CD14-positive monocyte (primary cell): ENCODE measurements at regions not wholly inside any gene's neighbourhood (a gene's known extent, or its start where the extent isn't known, plus 50 kb on each side); places are given as distances from the start of the nearest gene placed in this dataset.

Experiments
- DNase-seq, 3 donors: peaks; one replicate each; pipeline ENCODE4 v3.0.0-alpha.2; 2011 to 2022
- H2AFZ ChIP-seq: 2 replicates; pipeline ENCODE4 v1.6.0; 2012; ENCODE audit warnings: mild to moderate bottlenecking, low read depth, low read length, inconsistent platforms; ENCODE audit not compliant: insufficient read depth, poor library complexity, severe bottlenecking
- H3K27ac ChIP-seq, 2 donors: 1 replicate in 1 of 2; 2 replicates in 1 of 2; pipeline ENCODE4 v1.5.1; 2012 to 2013; ENCODE audit warnings: low read length in 2 of 2, control low read depth in 1 of 2, inconsistent platforms in 1 of 2, low read depth in 1 of 2, mild to moderate bottlenecking in 1 of 2
- H3K27me3 ChIP-seq, 2 donors: one replicate each; pipeline versions ENCODE4 v1.6.0 to v1.6.1; 2011 to 2013; ENCODE audit warnings: low read length in 2 of 2; ENCODE audit not compliant: control insufficient read depth in 2 of 2, insufficient read depth in 2 of 2
- H3K36me3 ChIP-seq, 2 donors: replicated peaks in 1 of 2; 1 replicate in 1 of 2; 2 replicates in 1 of 2; pipeline versions ENCODE4 v1.5.1 to v1.6.1; 2012 to 2013; ENCODE audit warnings: low read length in 2 of 2, control low read depth in 1 of 2, inconsistent platforms in 1 of 2, mild to moderate bottlenecking in 1 of 2; ENCODE audit not compliant: insufficient read depth in 2 of 2, control insufficient read depth in 1 of 2
- H3K4me1 ChIP-seq, 2 donors: 1 replicate in 1 of 2; 2 replicates in 1 of 2; pipeline versions ENCODE4 v1.5.1 to v1.6.1; 2012 to 2013; ENCODE audit warnings: low read length in 2 of 2, control low read depth in 1 of 2, inconsistent platforms in 1 of 2, mild to moderate bottlenecking in 1 of 2, moderate library complexity in 1 of 2; ENCODE audit not compliant: insufficient read depth in 2 of 2, control insufficient read depth in 1 of 2
- H3K4me2 ChIP-seq: replicated peaks from 2 replicates; pipeline ENCODE3; 2012; ENCODE audit warnings: low read length, moderate library complexity, mild to moderate bottlenecking; ENCODE audit not compliant: poor library complexity, severe bottlenecking; ENCODE audit errors: extremely low read depth
- H3K4me3 ChIP-seq, 3 experiments: fragments of 200-600 bp in 1 of 3; sonication (generic) in 1 of 3; replicated peaks in 1 of 3; 1 replicate in 2 of 3; 2 replicates in 1 of 3; pipeline ENCODE4 v1.5.1; 2011 to 2013; ENCODE audit warnings: low read length in 3 of 3, mild to moderate bottlenecking in 3 of 3, control low read depth in 2 of 3, low read depth in 2 of 3, inconsistent platforms in 1 of 3, moderate library complexity in 1 of 3
- H3K79me2 ChIP-seq: 2 replicates; pipeline ENCODE4 v1.6.0; 2012; ENCODE audit warnings: mild to moderate bottlenecking, control low read depth, inconsistent platforms, low read length, moderate library complexity; ENCODE audit not compliant: insufficient read depth
- H3K9ac ChIP-seq: 2 replicates; pipeline ENCODE4 v1.6.0; 2017; ENCODE audit warnings: low read length, mild to moderate bottlenecking; ENCODE audit not compliant: insufficient read depth, poor library complexity, severe bottlenecking
- H3K9me3 ChIP-seq, 2 donors: replicated peaks in 1 of 2; 1 replicate in 1 of 2; 2 replicates in 1 of 2; pipeline versions ENCODE4 v1.5.1 to v1.6.1; 2012 to 2013; ENCODE audit warnings: low read length in 2 of 2, control low read depth in 1 of 2; ENCODE audit not compliant: control insufficient read depth in 1 of 2, insufficient read depth in 1 of 2
- H4K20me1 ChIP-seq: 2 replicates; pipeline ENCODE4 v1.6.0; 2012; ENCODE audit warnings: mild to moderate bottlenecking, low read length, control low read depth, moderate library complexity; ENCODE audit not compliant: insufficient read depth
- H3K27ac Mint-ChIP-seq, 7 donors: one replicate each; pipeline ENCODE4 v1.8.0; 2020; ENCODE audit warnings: mild to moderate bottlenecking in 7 of 7, mixed read lengths in 7 of 7, moderate library complexity in 6 of 7, inconsistent platforms in 2 of 7
- H3K27me3 Mint-ChIP-seq, 3 donors: one replicate each; pipeline ENCODE4 v1.8.0; 2021 to 2022; ENCODE audit warnings: low read depth in 3 of 3, mild to moderate bottlenecking in 3 of 3, mixed read lengths in 3 of 3, moderate library complexity in 3 of 3, inconsistent platforms in 1 of 3
- H3K36me3 Mint-ChIP-seq, 2 donors: one replicate each; pipeline ENCODE4 v1.8.0; 2020; ENCODE audit warnings: mixed read lengths in 2 of 2, inconsistent platforms in 1 of 2, mild to moderate bottlenecking in 1 of 2
- H3K4me1 Mint-ChIP-seq: one replicate; pipeline ENCODE4 v1.8.0; 2020; ENCODE audit warnings: mild to moderate bottlenecking, mixed read lengths
- H3K4me3 Mint-ChIP-seq, 2 donors: one replicate each; pipeline ENCODE4 v1.8.0; 2020; ENCODE audit warnings: mild to moderate bottlenecking in 2 of 2, mixed read lengths in 2 of 2, moderate library complexity in 1 of 2
- H3K9me3 Mint-ChIP-seq, 7 donors: one replicate each; pipeline ENCODE4 v1.8.0; 2020 to 2022; ENCODE audit warnings: mixed read lengths in 7 of 7, mild to moderate bottlenecking in 6 of 7, moderate library complexity in 6 of 7, inconsistent platforms in 2 of 7
- CTCF ChIP-seq: fragments of 200-600 bp; IDR thresholded peaks from one replicate; pipeline ENCODE4 v1.8.0; 2022; ENCODE audit warnings: antibody characterized with exemption, mild to moderate bottlenecking
- WGBS: methylation state at CpG from one replicate; pipeline ENCODE4 v1.1.5; 2013; ENCODE audit warnings: missing lambda C conversion rate; ENCODE audit not compliant: insufficient coverage; 5-methylcytosine and 5-hydroxymethylcytosine counted together
- intact Hi-C, 2 donors: fragments of 100-400 bp; cut with micrococcal nuclease; formaldehyde crosslinking; loops; one replicate each; pipeline versions ENCODE4 v1.15.0 to v1.15.1; 2023

DNA sequence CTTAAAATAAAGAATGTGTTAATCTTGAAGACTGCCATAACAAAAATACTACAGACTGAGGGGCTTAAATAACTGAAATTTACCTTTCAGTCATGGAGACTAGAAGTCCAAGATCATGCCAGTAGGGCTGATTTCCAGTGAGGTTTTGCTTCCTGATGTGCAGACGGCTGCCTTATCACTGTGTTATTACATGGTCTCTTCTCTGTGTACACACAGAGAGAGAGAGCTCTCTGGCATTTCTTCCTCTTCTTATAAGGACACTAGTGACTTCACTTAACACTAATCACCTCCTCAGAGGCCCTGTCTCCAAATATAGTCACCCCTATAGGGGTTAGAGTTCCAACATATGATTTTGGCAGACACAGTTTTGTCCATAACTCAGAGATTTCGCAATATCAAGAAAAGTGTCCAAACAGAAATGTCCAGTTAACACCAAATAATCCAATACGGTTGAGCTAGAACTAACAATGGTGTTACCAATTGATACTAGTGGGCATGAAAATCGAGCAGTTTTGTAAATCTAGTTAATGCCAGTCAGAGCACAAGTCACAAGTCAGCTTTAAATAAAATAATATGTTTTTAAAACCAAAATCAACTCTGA lies 399.8 kb downstream of the ADCYAP1 start:
- TF ChIP-seq CTCF: no peak

GRCh38 chr18:1306641-1307040 lies 402.0 kb downstream of the ADCYAP1 start:
- Mint-ChIP-seq H3K9me3 (peaks cover 0 to 7% (median 4%) of the 10 kb centered on the region in 7 donors), H3K4me1 (no peaks in the 10 kb centered on the region)

More for the DNA sequence above, 399.8 kb downstream of the ADCYAP1 start:
- Mint-ChIP-seq H3K4me1 (no peaks in the 10 kb centered on the region), H3K9me3 (peaks cover 0 to 11% (median 7%) of the 10 kb centered on the region in 7 donors), H3K27ac (no peak overlapping the region), H3K36me3 (no peaks in the 10 kb centered on the region), H3K4me3 (no peak overlapping the region), H3K27me3 (peaks cover 0 to 2% (median 0%) of the 10 kb centered on the region in 3 donors)
- H3K9ac ChIP-seq: no peak overlapping the region
- H3K27ac ChIP-seq: no peak overlapping the region
- no peak overlapping the region for H3K4me3 ChIP-seq
- H3K36me3 ChIP-seq: no peaks in the 10 kb centered on the region
- DNase-seq: no peak
- 63% methylated on average over 1 of the region's 4 CpGs for WGBS
- H3K79me2 ChIP-seq: no peaks in the 10 kb centered on the region
- intact Hi-C loops: no loop called here
- H4K20me1 ChIP-seq: no peaks in the 10 kb centered on the region
- H3K9me3 ChIP-seq: no peaks in the 10 kb centered on the region
- no peak overlapping the region for H2AFZ ChIP-seq
- H3K4me1 ChIP-seq: no peaks in the 10 kb centered on the region
- H3K27me3 ChIP-seq: no peaks in the 10 kb centered on the region
- no peak overlapping the region for H3K4me2 ChIP-seq

More at GRCh38 chr18:1306641-1307040, 402.0 kb downstream of the ADCYAP1 start:
- no peaks in the 10 kb centered on the region for H3K4me1 ChIP-seq
- no peak overlapping the region for H3K27ac Mint-ChIP-seq
- no peaks in the 10 kb centered on the region for H3K27me3 ChIP-seq
- intact Hi-C loops: no loop called here
- no peak overlapping the region for H3K9ac ChIP-seq
- H3K27ac ChIP-seq: no peak overlapping the region
- H3K36me3 ChIP-seq: no peaks in the 10 kb centered on the region
- no peaks in the 10 kb centered on the region for H4K20me1 ChIP-seq
- H3K9me3 ChIP-seq: no peaks in the 10 kb centered on the region
- no peak overlapping the region for H2AFZ ChIP-seq
- no peaks in the 10 kb centered on the region for H3K36me3 Mint-ChIP-seq
- H3K79me2 ChIP-seq: no peaks in the 10 kb centered on the region
- H3K4me2 ChIP-seq: no peak overlapping the region
- no peak overlapping the region for H3K4me3 Mint-ChIP-seq
- no peak overlapping the region for H3K4me3 ChIP-seq
- 80% methylated on average over 1 of the region's 2 CpGs for WGBS
- peaks cover 0 to 1% (median 0%) of the 10 kb centered on the region in 3 donors for H3K27me3 Mint-ChIP-seq
- no peak for TF ChIP-seq CTCF
- DNase-seq: no peak
